ENCODE measurements at regions not wholly inside any gene's neighbourhood (a gene's known extent, or its start where the extent isn't known, plus 50 kb on each side); places are given as distances from the start of the nearest gene placed in this dataset.

GRCh38 chr14:75339059-75339458 is 60.4 kb downstream of the FOS start:
- no peak overlapping the region for H3K4me3 Mint-ChIP-seq (ENCODE audit: unreplicated experiment)
- H3K27ac Mint-ChIP-seq (ENCODE audit: low read depth, unreplicated experiment): no peak overlapping the region
- peak; percentile 35 for DNase-seq (ENCODE audit: unreplicated experiment)
- TF ChIP-seq CTCF (IDR thresholded peaks at IDR 0.05; ENCODE audit: unreplicated experiment): no peak
- intact Hi-C loops (cut with micrococcal nuclease): no loop called here
- BruUV-seq (replicated peaks): no TSS peak
- no peaks in the 10 kb centered on the region for H3K36me3 Mint-ChIP-seq (ENCODE audit: insufficient read depth, unreplicated experiment)
- H3K4me1 Mint-ChIP-seq (ENCODE audit: insufficient read depth, unreplicated experiment): peaks cover 15% of the 10 kb centered on the region
- H3K27me3 Mint-ChIP-seq (ENCODE audit: insufficient read depth, unreplicated experiment): no peaks in the 10 kb centered on the region
- no peaks in the 10 kb centered on the region for H3K9me3 Mint-ChIP-seq (ENCODE audit: unreplicated experiment)
- ChIA-PET POLR2A (interaction anchor here (0.8 to 1.1 kb wide), 2 partner anchors 12 to 61 kb away, joined by 3 to 4 read pairs; no protein-coding TSS in a partner anchor), CTCF (interaction anchor here (0.6 to 1.3 kb wide), 4 partner anchors 35 to 363 kb away, joined by 3 read pairs; no protein-coding TSS in a partner anchor)

GRCh38 chr14:75340921-75341320 is 62.3 kb downstream of the FOS start:
- BruUV-seq (replicated peaks): no TSS peak
- H3K4me3 Mint-ChIP-seq (ENCODE audit: unreplicated experiment): no peak overlapping the region
- peak overlapping the region; percentile 52 for H3K27ac Mint-ChIP-seq (ENCODE audit: low read depth, unreplicated experiment)
- H3K36me3 Mint-ChIP-seq (ENCODE audit: insufficient read depth, unreplicated experiment): no peaks in the 10 kb centered on the region
- peaks cover 9% of the 10 kb centered on the region for H3K9me3 Mint-ChIP-seq (ENCODE audit: unreplicated experiment)
- intact Hi-C loops (cut with micrococcal nuclease): no loop called here
- ChIA-PET CTCF (no interaction called here), POLR2A (no interaction called here)
- TF ChIP-seq CTCF (IDR thresholded peaks at IDR 0.05; ENCODE audit: unreplicated experiment): no peak
- no peaks in the 10 kb centered on the region for H3K27me3 Mint-ChIP-seq (ENCODE audit: insufficient read depth, unreplicated experiment)
- peaks cover 15% of the 10 kb centered on the region for H3K4me1 Mint-ChIP-seq (ENCODE audit: insufficient read depth, unreplicated experiment)
- peak; percentile 74 for DNase-seq (ENCODE audit: unreplicated experiment)

GRCh38 chr14:75341620-75342019 is 63.0 kb downstream of the FOS start:
- Mint-ChIP-seq H3K27me3 (ENCODE audit: insufficient read depth, unreplicated experiment) (no peaks in the 10 kb centered on the region), H3K27ac (ENCODE audit: low read depth, unreplicated experiment) (peak overlapping the region; percentile 52), H3K4me1 (ENCODE audit: insufficient read depth, unreplicated experiment) (peaks cover 15% of the 10 kb centered on the region), H3K4me3 (ENCODE audit: unreplicated experiment) (no peak overlapping the region), H3K9me3 (ENCODE audit: unreplicated experiment) (peaks cover 9% of the 10 kb centered on the region), H3K36me3 (ENCODE audit: insufficient read depth, unreplicated experiment) (no peaks in the 10 kb centered on the region)
- no peak for DNase-seq (ENCODE audit: unreplicated experiment)
- no peak for TF ChIP-seq CTCF (IDR thresholded peaks at IDR 0.05; ENCODE audit: unreplicated experiment)
- BruUV-seq (replicated peaks): no TSS peak
- POLR2A ChIA-PET: no interaction called here
- intact Hi-C loops (cut with micrococcal nuclease): no loop called here
- CTCF ChIA-PET: no interaction called here

- Mint-ChIP-seq H3K9me3 (ENCODE audit: unreplicated experiment) (peaks cover 9% of the 10 kb centered on the region), H3K36me3 (ENCODE audit: insufficient read depth, unreplicated experiment) (peaks cover 6% of the 10 kb centered on the region), H3K27ac (ENCODE audit: low read depth, unreplicated experiment) (peak overlapping the region; percentile 14), H3K27me3 (ENCODE audit: insufficient read depth, unreplicated experiment) (no peaks in the 10 kb centered on the region), H3K4me3 (ENCODE audit: unreplicated experiment) (no peak overlapping the region), H3K4me1 (ENCODE audit: insufficient read depth, unreplicated experiment) (peaks cover 15% of the 10 kb centered on the region)
- ChIA-PET CTCF (interaction anchor here (0.6 to 1.0 kb wide), 3 partner anchors 33 to 601 kb away, joined by 3 to 4 read pairs (median 3); no protein-coding TSS in a partner anchor), POLR2A (interaction anchor here (0.7 to 1.1 kb wide), 2 partner anchors 14 to 71 kb away, joined by 3 read pairs; no protein-coding TSS in a partner anchor)
- TF ChIP-seq CTCF (IDR thresholded peaks at IDR 0.05; ENCODE audit: unreplicated experiment): no peak
- BruUV-seq (replicated peaks): no TSS peak
- intact Hi-C loops (cut with micrococcal nuclease): no loop called here
- no peak for DNase-seq (ENCODE audit: unreplicated experiment)
Observed at GRCh38 chr14:75342762-75343599, 64.4 kb downstream of the FOS start.
